Gastrocnemius medialis (tissue), 4 donors: ENCODE measurements at regions not wholly inside any gene's neighbourhood (a gene's known extent, or its start where the extent isn't known, plus 50 kb on each side); places are given as distances from the start of the nearest gene placed in this dataset.

Experiments
- ATAC-seq, 2 donors: fragments of 150-250 bp; one replicate each; pipeline ENCODE4 v1.9.1; 2016
- DNase-seq, 2 donors: peaks; one replicate each; pipeline ENCODE4 v3.0.0-alpha.2; 2019
- H3K27ac ChIP-seq, 4 donors: fragments of 200-600 bp; sonication (generic); 1 replicate in 1 of 4; 2 replicates in 3 of 4; pipeline ENCODE4 v1.5.1; 2016 to 2018; ENCODE audit warnings: mild to moderate bottlenecking in 2 of 4, moderate library complexity in 1 of 4
- H3K27me3 ChIP-seq, 3 donors: fragments of 200-600 bp; sonication (generic) in 2 of 3; 1 replicate in 1 of 3; 2 replicates in 2 of 3; pipeline versions ENCODE4 v1.5.1 to v1.6.0; 2016 to 2019; ENCODE audit warnings: mild to moderate bottlenecking in 1 of 3, moderate library complexity in 1 of 3
- H3K36me3 ChIP-seq, 2 donors: fragments of 200-600 bp; sonication (generic) in 1 of 2; one replicate each; pipeline ENCODE4 v1.5.1; 2017 to 2018
- H3K4me1 ChIP-seq, 2 donors: fragments of 200-600 bp; sonication (generic) in 1 of 2; one replicate each; pipeline ENCODE4 v1.5.1; 2016 to 2017; ENCODE audit warnings: mild to moderate bottlenecking in 2 of 2
- H3K4me3 ChIP-seq, 4 donors: fragments of 200-600 bp; sonication (generic) in 3 of 4; 1 replicate in 1 of 4; 2 replicates in 3 of 4; pipeline ENCODE4 v1.5.1; 2016 to 2019; ENCODE audit warnings: mild to moderate bottlenecking in 2 of 4
- H3K9me3 ChIP-seq, 3 donors: fragments of 200-600 bp; sonication (generic) in 2 of 3; 1 replicate in 1 of 3; 2 replicates in 2 of 3; pipeline ENCODE4 v1.5.1; 2016 to 2019
- POLR2A ChIP-seq, 2 donors: fragments of 450-650 bp; IDR thresholded peaks; one replicate each; pipeline ENCODE4 v1.6.1; 2017; ENCODE audit warnings: antibody characterized with exemption in 2 of 2, mild to moderate bottlenecking in 2 of 2, moderate library complexity in 2 of 2
- in situ Hi-C, 4 donors: fragments of 200-750 bp; cut with MboI; loops; one replicate each; pipeline versions ENCODE4 v1.15.0 to v1.8.0; 2017; ENCODE audit warnings: low sequenced_read_pairs in 4 of 4
- intact Hi-C: fragments of 100-400 bp; cut with DNase I; formaldehyde crosslinking; loops from one replicate; pipeline ENCODE4 v1.15.1; 2023; ENCODE audit warnings: low total_unique reads
- TF ChIP-seq, protein P1 (sequence below), 5 experiments: fragments of 450-650 bp in 3 of 5; fragments of 200-600 bp in 2 of 5; sonication (generic) in 2 of 5; IDR thresholded peaks in 4 of 5; conservative IDR thresholded peaks in 1 of 5; 1 replicate in 4 of 5; 2 replicates in 1 of 5; pipeline ENCODE4 v1.5.1; 2016 to 2019; ENCODE audit warnings: antibody characterized with exemption in 5 of 5, mild to moderate bottlenecking in 3 of 5, moderate library complexity in 3 of 5

DNA sequence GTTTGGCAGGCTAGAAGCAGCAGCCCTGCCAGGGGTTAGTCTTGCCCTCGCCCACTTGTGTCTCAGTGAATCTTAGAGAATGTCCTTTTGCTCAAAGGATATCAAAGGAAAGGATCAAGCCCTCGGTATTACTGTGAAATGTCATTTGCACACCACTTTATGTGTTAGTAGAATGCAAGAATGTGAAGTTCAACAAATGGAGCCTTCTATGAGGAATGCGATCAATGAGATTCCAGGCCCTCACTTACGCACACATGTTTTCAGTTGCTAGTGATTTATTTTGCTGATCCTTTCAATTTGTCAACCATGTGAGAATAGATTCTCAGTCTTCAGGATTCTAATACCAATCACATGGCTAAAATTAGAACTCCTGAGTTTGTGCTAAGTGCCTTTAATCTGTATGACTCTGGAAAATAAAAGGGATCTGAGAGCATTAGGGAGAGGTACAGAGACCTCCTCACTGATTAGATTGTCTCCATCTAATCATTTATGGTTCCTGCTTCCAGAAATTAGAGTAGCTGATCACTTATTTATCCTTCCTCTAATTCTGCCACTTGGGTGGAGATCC lies 123.0 kb upstream of the SP4 start:
- H3K27ac ChIP-seq = no peak overlapping the region
- no peak for ATAC-seq
- H3K9me3 ChIP-seq = no peaks in the 10 kb centered on the region
- TF ChIP-seq, protein P1, sequence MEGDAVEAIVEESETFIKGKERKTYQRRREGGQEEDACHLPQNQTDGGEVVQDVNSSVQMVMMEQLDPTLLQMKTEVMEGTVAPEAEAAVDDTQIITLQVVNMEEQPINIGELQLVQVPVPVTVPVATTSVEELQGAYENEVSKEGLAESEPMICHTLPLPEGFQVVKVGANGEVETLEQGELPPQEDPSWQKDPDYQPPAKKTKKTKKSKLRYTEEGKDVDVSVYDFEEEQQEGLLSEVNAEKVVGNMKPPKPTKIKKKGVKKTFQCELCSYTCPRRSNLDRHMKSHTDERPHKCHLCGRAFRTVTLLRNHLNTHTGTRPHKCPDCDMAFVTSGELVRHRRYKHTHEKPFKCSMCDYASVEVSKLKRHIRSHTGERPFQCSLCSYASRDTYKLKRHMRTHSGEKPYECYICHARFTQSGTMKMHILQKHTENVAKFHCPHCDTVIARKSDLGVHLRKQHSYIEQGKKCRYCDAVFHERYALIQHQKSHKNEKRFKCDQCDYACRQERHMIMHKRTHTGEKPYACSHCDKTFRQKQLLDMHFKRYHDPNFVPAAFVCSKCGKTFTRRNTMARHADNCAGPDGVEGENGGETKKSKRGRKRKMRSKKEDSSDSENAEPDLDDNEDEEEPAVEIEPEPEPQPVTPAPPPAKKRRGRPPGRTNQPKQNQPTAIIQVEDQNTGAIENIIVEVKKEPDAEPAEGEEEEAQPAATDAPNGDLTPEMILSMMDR (IDR thresholded peaks at IDR 0.05 in 4 of 5, conservative IDR thresholded peaks at IDR 0.05 in 1 of 5) = no peak
- no peak for TF ChIP-seq POLR2A (IDR thresholded peaks at IDR 0.05)
- in situ Hi-C loops = no loop called here
- H3K27me3 ChIP-seq = no peaks in the 10 kb centered on the region
- no peaks in the 10 kb centered on the region for H3K36me3 ChIP-seq
- no peak overlapping the region for H3K4me3 ChIP-seq
- no peaks in the 10 kb centered on the region for H3K4me1 ChIP-seq
- DNase-seq = no peak
- intact Hi-C loops = no loop called here

DNA sequence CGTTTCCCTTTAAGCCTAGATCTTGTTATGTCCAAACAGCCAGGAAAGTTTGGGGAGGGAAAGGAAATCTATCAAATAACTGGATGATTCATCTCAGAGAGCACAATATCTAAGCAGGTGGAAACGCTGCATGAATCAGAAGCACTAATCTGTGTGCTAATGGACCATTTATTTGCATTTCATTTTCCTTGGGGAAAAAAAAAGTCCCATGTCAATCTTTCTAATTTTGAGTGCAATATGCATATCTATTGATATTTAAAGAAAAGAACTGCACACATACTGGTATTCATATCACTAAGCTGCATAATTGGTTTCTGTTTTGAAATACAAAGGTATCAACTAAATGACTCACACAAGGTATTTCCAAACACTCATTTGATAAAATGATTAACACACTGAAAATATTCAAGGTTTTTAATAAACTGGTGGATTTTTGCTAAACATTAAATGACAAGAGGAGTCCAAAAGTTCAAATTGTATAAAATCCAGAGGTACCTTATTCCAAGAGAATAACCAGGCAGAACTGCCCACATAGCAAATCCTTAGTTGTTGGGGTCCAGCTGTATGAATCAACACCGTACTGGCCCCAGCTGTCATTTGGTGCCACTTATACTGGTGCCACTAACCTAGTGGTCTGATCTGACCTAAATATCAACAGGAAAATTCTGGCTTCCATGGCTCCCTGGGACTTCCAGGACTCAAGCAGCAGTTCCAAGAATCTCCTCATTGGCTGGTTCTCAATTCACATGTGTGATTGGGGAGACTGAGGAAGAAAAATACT lies 122.2 kb upstream of the SP4 start:
- no peak for ATAC-seq
- intact Hi-C loops = no loop called here
- Histone ChIP-seq H3K36me3 (no peaks in the 10 kb centered on the region), H3K27me3 (no peaks in the 10 kb centered on the region), H3K9me3 (no peaks in the 10 kb centered on the region), H3K4me1 (no peaks in the 10 kb centered on the region), H3K27ac (no peak overlapping the region), H3K4me3 (no peak overlapping the region)
- in situ Hi-C loops = no loop called here
- DNase-seq = no peak
- TF ChIP-seq, protein P1 (IDR thresholded peaks at IDR 0.05 in 4 of 5, conservative IDR thresholded peaks at IDR 0.05 in 1 of 5) = no peak
- TF ChIP-seq POLR2A (IDR thresholded peaks at IDR 0.05) = no peak

DNA sequence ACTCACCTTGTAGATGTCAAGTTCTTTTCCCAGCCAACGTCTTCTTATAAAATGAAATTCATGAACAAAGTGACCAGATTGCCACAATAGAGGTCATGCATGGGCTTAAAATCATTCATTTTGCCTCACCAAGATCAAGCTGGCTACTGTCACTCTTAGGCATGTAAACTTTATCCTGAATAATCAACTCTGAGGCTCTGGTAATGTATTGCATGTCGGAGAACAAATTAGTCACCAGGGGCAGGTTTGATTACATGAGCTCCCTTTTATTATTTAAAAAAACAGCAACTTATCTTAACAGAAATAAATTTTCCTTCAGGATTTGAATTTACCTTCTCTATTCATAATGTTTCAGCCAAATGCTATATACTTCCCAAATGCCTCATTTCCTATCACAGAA lies 112.9 kb upstream of the SP4 start:
- Histone ChIP-seq H3K27ac (no peak overlapping the region), H3K27me3 (no peaks in the 10 kb centered on the region), H3K36me3 (no peaks in the 10 kb centered on the region), H3K4me1 (no peaks in the 10 kb centered on the region), H3K9me3 (no peaks in the 10 kb centered on the region), H3K4me3 (no peak overlapping the region)
- TF ChIP-seq POLR2A (IDR thresholded peaks at IDR 0.05) = no peak
- TF ChIP-seq, protein P1 (IDR thresholded peaks at IDR 0.05 in 4 of 5, conservative IDR thresholded peaks at IDR 0.05 in 1 of 5) = no peak
- ATAC-seq (no peak), DNase-seq (no peak)
- intact Hi-C loops = no loop called here
- in situ Hi-C loops = no loop called here

DNA sequence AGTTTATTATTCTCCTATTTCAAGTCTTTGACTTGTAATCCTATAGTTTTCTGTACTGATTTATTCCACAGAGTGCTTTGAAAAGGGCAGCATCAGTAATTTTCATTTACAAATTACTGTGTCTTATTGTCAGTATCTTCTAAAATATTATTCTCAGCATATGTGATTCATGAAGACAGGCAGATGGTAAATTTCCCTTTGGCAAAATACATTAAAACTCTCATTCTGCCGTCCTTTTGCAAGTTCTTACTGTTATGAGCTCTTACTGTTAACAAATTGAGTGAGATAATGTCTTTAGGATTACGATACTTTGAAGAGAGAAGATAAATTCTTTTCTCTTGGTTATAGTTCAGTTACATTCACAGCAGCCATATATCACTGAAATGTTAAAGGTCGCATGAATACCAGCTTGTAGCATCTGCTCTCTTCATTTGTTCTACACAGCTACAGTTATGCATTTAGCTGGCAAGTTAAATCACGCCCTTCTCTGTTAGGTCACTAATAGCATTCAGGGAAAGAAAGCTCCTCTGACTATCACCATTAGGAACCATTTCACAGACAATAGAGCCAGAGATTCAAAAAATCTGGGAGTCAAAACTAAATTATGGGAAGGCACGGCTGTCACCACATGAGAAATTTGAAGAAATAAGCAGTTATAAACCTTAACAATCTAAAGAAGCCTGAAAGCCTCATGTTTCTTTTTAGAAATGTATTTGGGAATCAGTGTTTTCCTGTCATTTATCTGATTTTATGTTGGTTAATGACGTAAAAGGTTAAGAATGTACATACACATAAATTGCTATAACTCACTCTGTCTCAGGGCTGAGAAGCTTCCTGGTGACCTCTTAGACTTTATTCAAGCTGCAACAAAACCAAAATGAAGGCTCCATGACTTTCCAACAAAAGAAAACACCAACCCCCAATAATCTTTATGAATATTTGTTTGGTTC lies 109.6 kb upstream of the SP4 start:
- ATAC-seq (no peak), DNase-seq (no peak)
- Histone ChIP-seq H3K27ac (no peak overlapping the region), H3K9me3 (no peaks in the 10 kb centered on the region), H3K36me3 (no peaks in the 10 kb centered on the region), H3K4me1 (no peaks in the 10 kb centered on the region), H3K27me3 (no peaks in the 10 kb centered on the region), H3K4me3 (no peak overlapping the region)
- TF ChIP-seq, protein P1 (IDR thresholded peaks at IDR 0.05 in 4 of 5, conservative IDR thresholded peaks at IDR 0.05 in 1 of 5) = no peak
- no peak for TF ChIP-seq POLR2A (IDR thresholded peaks at IDR 0.05)
- intact Hi-C loops = no loop called here
- in situ Hi-C loops = no loop called here
